Astrocyte (in vitro differentiated cells and primary cell): ENCODE measurements at regions not wholly inside any gene's neighbourhood (a gene's known extent, or its start where the extent isn't known, plus 50 kb on each side); places are given as distances from the start of the nearest gene placed in this dataset.

Experiments
- CTCF ChIP-seq: IDR thresholded peaks from 2 replicates; pipeline ENCODE4 v1.5.1; 2011; ENCODE audit warnings: low read depth, mild to moderate bottlenecking, inconsistent platforms, low read length, moderate library complexity; ENCODE audit not compliant: insufficient read depth
- EZH2 ChIP-seq: IDR thresholded peaks from 2 replicates; pipeline ENCODE4 v1.6.1; 2012; ENCODE audit warnings: mild to moderate bottlenecking, low read length, inconsistent platforms; ENCODE audit not compliant: insufficient read depth

- TF ChIP-seq CTCF (no peak), EZH2 (no peak)
Measured at GRCh38 chr1:177586429-177586828, 383.4 kb downstream of the SEC16B start.
